Heart left ventricle (tissue), 16 donors: ENCODE measurements at regions not wholly inside any gene's neighbourhood (a gene's known extent, or its start where the extent isn't known, plus 50 kb on each side); places are given as distances from the start of the nearest gene placed in this dataset.

Source experiments
- ATAC-seq, 4 donors: fragments of 200-7000 bp; cut with Tn5 transposase; one replicate each; pipeline ENCODE4 v1.9.1; 2020 to 2022; ENCODE audit warnings: moderate library complexity in 4 of 4, mild to moderate bottlenecking in 3 of 4, moderate number of reproducible peaks in 1 of 4
- DNase-seq, 5 donors: peaks; one replicate each; pipeline ENCODE4 v3.0.0-alpha.2; 2020
- H3K27ac ChIP-seq, 12 donors: fragments of 200-600 bp; sonication (generic) in 4 of 12; one replicate each; pipeline versions ENCODE4 v1.5.0 to v1.8.0; 2016 to 2022; ENCODE audit warnings: mild to moderate bottlenecking in 2 of 12
- H3K27me3 ChIP-seq, 9 donors: fragments of 200-600 bp; sonication (generic) in 2 of 9; one replicate each; pipeline versions ENCODE4 v1.5.1 to v1.8.0; 2016 to 2022; ENCODE audit warnings: mild to moderate bottlenecking in 3 of 9
- H3K36me3 ChIP-seq, 9 donors: fragments of 200-600 bp; sonication (generic) in 2 of 9; one replicate each; pipeline versions ENCODE4 v1.5.0 to v1.8.0; 2018 to 2022; ENCODE audit warnings: mild to moderate bottlenecking in 2 of 9
- H3K4me1 ChIP-seq, 12 donors: fragments of 200-600 bp; sonication (generic) in 4 of 12; one replicate each; pipeline versions ENCODE4 v1.5.0 to v1.8.0; 2016 to 2022; ENCODE audit warnings: mild to moderate bottlenecking in 3 of 12
- H3K4me3 ChIP-seq, 12 donors: fragments of 200-600 bp; sonication (generic) in 4 of 12; one replicate each; pipeline versions ENCODE4 v1.5.0 to v1.8.0; 2017 to 2022; ENCODE audit warnings: mild to moderate bottlenecking in 9 of 12, moderate library complexity in 4 of 12
- H3K9me3 ChIP-seq, 12 donors: fragments of 200-600 bp; sonication (generic) in 4 of 12; one replicate each; pipeline versions ENCODE4 v1.5.0 to v1.8.0; 2016 to 2022; ENCODE audit warnings: mild to moderate bottlenecking in 1 of 12
- CTCF ChIP-seq, 12 donors: fragments of 200-600 bp; sonication (generic) in 4 of 12; IDR thresholded peaks; one replicate each; pipeline versions ENCODE4 v1.5.0 to v1.8.0; 2018 to 2022; ENCODE audit warnings: antibody characterized with exemption in 12 of 12, mild to moderate bottlenecking in 5 of 12
- POLR2A ChIP-seq, 2 donors: fragments of 450-650 bp; IDR thresholded peaks; one replicate each; pipeline ENCODE4 v1.6.1; 2017; ENCODE audit warnings: antibody characterized with exemption in 2 of 2, mild to moderate bottlenecking in 2 of 2, moderate library complexity in 2 of 2
- WGBS, 4 donors: extraction: QIAGEN DNeasy Blood & Tissue Kit in 2 of 4; methylation state at CpG; one replicate each; pipeline versions ENCODE4 v1.1.5 to v1.1.7; 2013 to 2018; 5-methylcytosine and 5-hydroxymethylcytosine counted together
- intact Hi-C, 10 donors: fragments of 100-400 bp; cut with DNase I; formaldehyde crosslinking; loops; one replicate each; pipeline versions ENCODE4 v1.11.1 to v1.14.2; 2022
- donor health status: ischemic (EF 13 %, LVEDD 7.1; RV severe dilation, severe dysfunction).
- donor health status: healthy with polysubstance abuse.
- donor health status: DM: no; HTN: yes; CAD: no.
- donor health status: DM: no; HTN: no; CAD: no.
- donor health status: ischemic (EF 25% LVEDD 6.9; RV normal size, moderate dysfunction).
- donor health status: ischemic (EF 25% LVEDD 5.7; RV mildly dilated, moderate dysfunction).
- donor health status: healthy.
- donor health status: DM: yes; HTN: yes; CAD: no.
- donor health status: ischemic (EF 35%, LVEDD 5.7; RV mildly dilated, moderate dysfunction).
- donor health status: nonischemic (EF 11% LVEDD 7.7; RV severe dilation, severe dysfunction).
- donor health status: DM: yes; HTN: yes; CAD: no.
- donor health status: PGD.
- donor health status: ischemic (EF 29% LVEDD 5.4; RV normal size, mild dysfunction).
- donor health status: nonischemic (EF 23%, LVEDD 6.1; RV moderate dilation, normal function).

GRCh38 chr21:34235514-34235913 lies 128.3 kb upstream of the KCNE2 start:
- intact Hi-C loops, result no loop called here
- 13 to 38% (median 18%) methylated on average over 1 of the region's 1 CpG for WGBS, 4 donors
- TF ChIP-seq POLR2A (IDR thresholded peaks at IDR 0.05) (no peak), CTCF (IDR thresholded peaks at IDR 0.05) (no peak)
- Histone ChIP-seq H3K9me3 (peaks cover 0 to 14% (median 0%) of the 10 kb centered on the region in 12 donors), H3K4me1 (no peaks in the 10 kb centered on the region), H3K36me3 (no peaks in the 10 kb centered on the region), H3K4me3 (no peak overlapping the region), H3K27me3 (no peaks in the 10 kb centered on the region), H3K27ac (no peak overlapping the region)
- ATAC-seq (no peak), DNase-seq (no peak)

- Histone ChIP-seq H3K27me3 (no peaks in the 10 kb centered on the region), H3K27ac (no peak overlapping the region), H3K4me3 (no peak overlapping the region), H3K9me3 (peaks cover 0 to 12% (median 6%) of the 10 kb centered on the region in 12 donors), H3K36me3 (no peaks in the 10 kb centered on the region), H3K4me1 (no peaks in the 10 kb centered on the region)
- no peak for ATAC-seq
- intact Hi-C loops, result no loop called here
- WGBS, 4 donors, result 73 to 90% (median 86%) methylated on average over 2 of the region's 2 CpGs
- TF ChIP-seq POLR2A (IDR thresholded peaks at IDR 0.05), result no peak
- TF ChIP-seq CTCF (IDR thresholded peaks at IDR 0.05), result no peak
- DNase-seq, result no peak
Measured at GRCh38 chr21:34242973-34243372, 120.8 kb upstream of the KCNE2 start.

- Histone ChIP-seq H3K27ac (no peak overlapping the region), H3K36me3 (no peaks in the 10 kb centered on the region), H3K4me3 (no peak overlapping the region), H3K27me3 (no peaks in the 10 kb centered on the region), H3K9me3 (peaks cover 0 to 18% (median 6%) of the 10 kb centered on the region in 12 donors), H3K4me1 (no peaks in the 10 kb centered on the region)
- no peak for ATAC-seq
- TF ChIP-seq CTCF (IDR thresholded peaks at IDR 0.05) (peak in 8 of 12 donors; percentile 9 to 37 (median 22)), POLR2A (IDR thresholded peaks at IDR 0.05) (no peak)
- DNase-seq, result peak in 1 of 5 donors; percentile 28
- WGBS, 4 donors, result 64 to 81% (median 73%) methylated on average over 1 of the region's 1 CpG
- intact Hi-C loops, result no loop called here
Measured at GRCh38 chr21:34243562-34243961, 120.2 kb upstream of the KCNE2 start.

GRCh38 chr21:34252751-34253150 lies 111.1 kb upstream of the KCNE2 start:
- no peak overlapping the region for H3K27ac ChIP-seq
- H3K4me1 ChIP-seq, result no peaks in the 10 kb centered on the region
- peaks cover 0 to 41% (median 8%) of the 10 kb centered on the region in 12 donors for H3K9me3 ChIP-seq
- H3K4me3 ChIP-seq, result no peak overlapping the region
- no peaks in the 10 kb centered on the region for H3K27me3 ChIP-seq
- TF ChIP-seq CTCF (IDR thresholded peaks at IDR 0.05) (no peak), POLR2A (IDR thresholded peaks at IDR 0.05) (no peak)
- no peak for ATAC-seq
- no peaks in the 10 kb centered on the region for H3K36me3 ChIP-seq
- 71 to 78% (median 77%) methylated on average over 2 of the region's 2 CpGs for WGBS, 4 donors
- DNase-seq, result no peak
- intact Hi-C loops, result no loop called here
